HG03558 (cell line): ENCODE measurements at regions not wholly inside any gene's neighbourhood (a gene's known extent, or its start where the extent isn't known, plus 50 kb on each side); places are given as distances from the start of the nearest gene placed in this dataset.

ENCODE experiments used
- ATAC-seq: cut with Tn5 transposase; IDR thresholded peaks from one replicate; pipeline ENCODE4 v1.9.1; 2021; ENCODE audit warnings: moderate number of reproducible peaks; ENCODE audit not compliant: unreplicated experiment; ENCODE audit errors: extremely low read depth

DNA sequence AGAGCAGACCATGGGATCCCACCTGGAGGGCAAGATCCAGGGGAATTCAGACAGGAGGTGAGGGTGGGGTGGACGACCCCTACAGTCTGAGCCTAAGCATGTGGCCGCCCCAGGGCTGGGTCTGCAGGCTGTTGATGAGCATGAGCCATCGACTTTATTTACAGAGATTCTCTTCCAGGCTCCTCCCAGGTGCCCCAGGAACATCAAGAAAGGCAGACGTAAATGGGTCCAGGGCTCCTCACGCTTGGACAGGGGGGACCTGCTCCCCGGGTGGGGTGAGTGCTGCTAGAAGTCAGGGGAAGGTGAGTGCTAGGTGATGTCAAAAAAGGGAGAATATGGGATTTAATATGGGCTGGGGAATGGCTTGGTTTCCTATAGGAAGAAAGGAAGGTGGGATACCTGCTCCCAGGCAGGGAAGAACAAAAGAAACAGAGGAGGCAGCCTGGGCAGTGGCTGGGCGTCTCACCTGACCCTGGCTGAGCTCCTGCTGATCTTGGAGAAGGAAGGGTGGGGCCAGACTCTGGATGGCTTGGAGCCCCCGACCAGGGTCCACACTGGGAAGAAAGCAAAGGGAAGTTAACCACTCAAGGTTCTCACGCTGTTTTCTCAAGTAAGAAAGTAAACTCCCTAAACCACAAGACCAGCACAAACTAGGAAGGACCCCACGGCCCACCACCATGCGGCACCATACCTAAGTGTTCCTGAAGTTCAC is 162.1 kb upstream of the SHH start:
- no peak for ATAC-seq

DNA sequence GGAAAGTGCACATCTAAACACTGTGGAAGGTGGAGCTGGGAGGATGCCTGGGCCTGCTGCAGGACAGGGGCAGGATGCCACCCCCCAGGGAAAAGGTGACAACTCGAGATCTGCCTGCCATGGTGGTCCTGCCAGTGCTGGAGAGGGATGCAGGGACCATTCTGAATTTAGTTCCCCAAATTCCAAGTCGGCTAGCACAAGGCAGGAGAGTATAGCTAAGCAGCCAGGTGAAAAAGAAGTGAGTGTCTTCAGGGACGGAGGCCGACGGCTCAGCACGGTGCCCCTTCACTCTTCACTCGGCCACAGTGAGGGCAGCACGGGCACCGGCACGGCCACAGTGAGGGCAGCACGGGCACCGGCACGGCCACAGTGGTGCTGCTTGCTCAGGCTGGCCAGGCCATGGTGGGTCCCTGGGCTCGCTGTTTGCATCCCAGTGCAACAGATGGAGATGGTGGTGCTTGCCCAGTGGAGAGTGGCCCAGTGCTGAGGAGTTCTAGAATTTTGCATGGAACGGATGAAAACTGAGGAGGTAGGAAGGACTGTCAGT is 161.3 kb upstream of the SHH start:
- ATAC-seq = no peak

GRCh38 chr7:155972651-155973390 is 160.6 kb upstream of the SHH start:
- ATAC-seq = no peak

DNA sequence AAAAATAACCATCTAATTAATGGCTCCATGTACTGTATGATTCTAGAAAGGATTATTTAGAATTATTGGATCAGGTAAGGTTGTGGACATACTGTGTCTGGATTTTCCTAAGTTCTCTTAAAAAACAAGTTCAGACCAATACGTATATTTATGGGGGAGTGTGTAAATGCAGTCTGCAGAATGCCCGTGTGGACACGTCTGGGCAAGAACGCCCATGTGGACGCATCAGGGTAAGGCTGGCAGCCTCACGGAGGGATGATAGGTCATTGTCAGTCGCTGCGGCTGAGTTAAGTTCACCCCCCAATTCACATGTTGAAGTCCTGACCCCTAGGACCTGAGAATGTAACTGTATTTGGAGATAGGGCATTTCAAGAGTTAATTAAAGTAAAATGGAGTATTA is 160.0 kb upstream of the SHH start:
- no peak for ATAC-seq

- no peak for ATAC-seq
Measured at GRCh38 chr7:155971180-155971770, 159.0 kb upstream of the SHH start.

GRCh38 chr7:155969192-155969929 is 157.1 kb upstream of the SHH start:
- no peak for ATAC-seq

- no peak for ATAC-seq
Measured at GRCh38 chr7:155965010-155965409, 152.7 kb upstream of the SHH start.

DNA sequence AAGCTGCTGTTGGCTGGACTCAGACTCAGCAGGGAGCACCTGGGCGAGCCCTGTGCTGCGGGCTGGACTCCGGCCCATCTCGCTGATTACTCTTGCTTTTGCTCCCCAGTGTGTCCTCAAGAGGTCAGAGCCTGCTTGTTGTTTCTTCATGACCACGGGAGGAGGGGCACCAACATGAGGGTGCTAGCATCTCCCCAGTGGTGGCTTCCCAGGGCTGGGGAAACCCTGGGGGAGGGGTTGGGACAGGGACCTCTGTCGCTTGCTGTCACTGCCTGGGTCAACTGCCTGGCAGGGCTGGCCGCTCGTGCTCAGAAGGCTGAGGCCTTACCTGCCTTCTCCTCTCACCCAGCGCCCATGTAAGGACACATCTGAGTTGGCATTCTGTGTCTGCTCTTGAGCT is 152.3 kb upstream of the SHH start:
- no peak for ATAC-seq

GRCh38 chr7:155963771-155964195 is 151.5 kb upstream of the SHH start:
- no peak for ATAC-seq

- no peak for ATAC-seq
Measured at GRCh38 chr7:155963356-155963755, 151.1 kb upstream of the SHH start.

- no peak for ATAC-seq
Measured at GRCh38 chr7:155962968-155963300, 150.7 kb upstream of the SHH start.

GRCh38 chr7:155962191-155962967 is 150.1 kb upstream of the SHH start:
- ATAC-seq = no peak

GRCh38 chr7:155961241-155962190 is 149.3 kb upstream of the SHH start:
- no peak for ATAC-seq

DNA sequence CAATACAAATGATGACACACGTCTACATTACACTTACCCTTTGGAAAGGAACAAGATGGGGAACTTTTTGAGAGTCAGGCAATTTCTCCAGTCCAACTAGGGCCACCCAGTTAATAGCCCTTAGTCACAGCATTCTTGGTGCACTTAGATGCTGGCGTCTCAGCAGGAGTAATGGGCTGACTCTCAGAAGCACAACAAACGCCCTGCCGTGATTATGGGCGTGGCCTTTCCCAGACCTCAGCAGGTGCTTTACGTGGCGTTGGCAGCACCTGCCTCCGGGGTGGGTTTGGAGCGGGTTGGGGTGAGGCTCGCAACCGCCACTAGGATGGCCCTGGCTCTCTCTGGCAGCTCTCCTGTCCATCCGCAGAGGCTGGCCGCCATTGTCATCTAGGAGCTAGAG is 147.6 kb upstream of the SHH start:
- no peak for ATAC-seq

- ATAC-seq = no peak
Measured at GRCh38 chr7:155956977-155957376, 144.7 kb upstream of the SHH start.

DNA sequence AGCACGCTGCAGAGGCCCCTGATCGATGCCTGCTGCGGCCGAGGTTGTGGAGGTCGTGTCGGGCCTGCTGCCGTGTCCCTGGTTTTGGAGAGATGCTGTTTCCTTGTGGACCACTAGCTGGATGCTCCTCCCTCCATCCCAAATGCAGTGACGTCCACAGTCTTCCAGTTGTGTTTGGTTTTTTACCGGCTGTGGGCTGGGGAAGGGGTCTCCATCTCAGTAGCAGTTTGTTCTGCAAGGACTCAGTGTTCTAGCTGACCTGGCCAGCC is 143.0 kb upstream of the SHH start:
- ATAC-seq = no peak

DNA sequence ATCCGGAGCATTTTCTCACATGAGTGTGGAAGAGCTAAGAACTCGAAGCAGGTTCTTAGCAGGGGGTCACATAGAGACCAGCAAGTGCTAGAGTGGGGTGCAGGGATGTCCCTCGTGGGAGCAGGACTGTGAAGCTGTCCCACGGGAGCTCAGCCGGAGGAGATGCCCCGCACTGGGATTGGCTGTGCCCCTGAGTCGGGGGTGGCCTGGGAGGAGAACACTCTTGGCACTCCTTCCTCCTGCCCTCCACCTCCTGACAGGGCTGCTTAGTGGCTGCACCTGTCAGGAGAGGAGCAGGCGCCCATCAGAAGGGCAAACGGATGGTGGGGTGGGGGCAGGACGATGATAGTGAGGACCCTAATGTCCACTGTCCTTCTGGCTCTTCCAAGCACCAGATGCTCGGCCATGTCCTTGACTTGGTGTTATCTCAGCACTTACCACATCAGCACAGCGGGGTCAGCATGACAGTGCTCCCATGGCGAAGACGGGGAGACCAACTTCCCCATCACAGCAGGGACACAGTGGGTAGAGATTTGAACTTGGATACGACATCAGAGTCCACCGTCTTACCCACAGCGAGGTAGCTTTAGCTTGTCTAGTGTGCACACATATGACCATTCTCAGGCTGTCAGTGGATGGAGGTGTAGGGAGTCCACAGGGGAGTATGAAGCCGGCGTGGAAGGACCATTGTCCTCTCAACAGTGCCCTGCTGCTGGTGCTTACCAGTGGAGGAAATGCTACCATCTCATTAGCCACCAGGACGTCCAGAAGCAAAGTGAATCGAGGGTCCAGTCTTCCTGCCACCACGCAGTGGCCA is 142.5 kb upstream of the SHH start:
- ATAC-seq = no peak

- no peak for ATAC-seq
Measured at GRCh38 chr7:155953781-155954549, 141.7 kb upstream of the SHH start.
